Keratinocyte (primary cell): ENCODE measurements at regions not wholly inside any gene's neighbourhood (a gene's known extent, or its start where the extent isn't known, plus 50 kb on each side); places are given as distances from the start of the nearest gene placed in this dataset.

Source experiments
- DNase-seq: peaks from one replicate; pipeline ENCODE4 v3.0.0-alpha.2; 2011; ENCODE audit warnings: low read depth, missing footprints, low spot score
- FAIRE-seq: peaks from 2 replicates; lab custom pipeline; 2011; peaks lifted over from hg19 to GRCh38; lab: Jason Lieb, UNC
- H2AFZ ChIP-seq: 2 replicates; pipeline ENCODE4 v1.6.0; 2012; ENCODE audit warnings: low read length, control low read depth, inconsistent platforms; ENCODE audit not compliant: control insufficient read depth
- H3K27ac ChIP-seq: 2 replicates; pipeline ENCODE4 v1.5.1; 2011; ENCODE audit warnings: low read length; ENCODE audit not compliant: control insufficient read depth, insufficient read depth
- H3K27me3 ChIP-seq: 3 replicates; pipeline ENCODE4 v1.6.0; 2011; ENCODE audit warnings: low read length; ENCODE audit not compliant: control insufficient read depth, insufficient read depth; ENCODE audit errors: extremely low read depth
- H3K36me3 ChIP-seq, 2 experiments: 2 replicates in 1 of 2; 3 replicates in 1 of 2; pipeline ENCODE4 v1.5.1; 2011; ENCODE audit warnings: low read length in 2 of 2, mild to moderate bottlenecking in 1 of 2; ENCODE audit not compliant: control insufficient read depth in 2 of 2, insufficient read depth in 2 of 2; ENCODE audit errors: extremely low read depth in 1 of 2
- H3K4me1 ChIP-seq: 3 replicates; pipeline ENCODE4 v1.5.1; 2011; ENCODE audit warnings: low read length; ENCODE audit not compliant: control insufficient read depth, insufficient read depth; ENCODE audit errors: extremely low read depth
- H3K4me2 ChIP-seq: 3 replicates; pipeline ENCODE4 v1.6.0; 2011; ENCODE audit warnings: low read depth, low read length; ENCODE audit not compliant: control insufficient read depth, insufficient read depth; ENCODE audit errors: extremely low read depth
- H3K4me3 ChIP-seq, 3 experiments: fragments of 200-600 bp in 1 of 3; sonication (generic) in 1 of 3; 2 replicates in 2 of 3; 3 replicates in 1 of 3; pipeline ENCODE4 v1.5.1; 2011 to 2016; ENCODE audit warnings: low read length in 3 of 3, mild to moderate bottlenecking in 3 of 3, control low read depth in 2 of 3, inconsistent platforms in 1 of 3, low read depth in 1 of 3, mixed read lengths in 1 of 3, mixed run types in 1 of 3, moderate library complexity in 1 of 3; ENCODE audit not compliant: control insufficient read depth in 2 of 3, insufficient read depth in 2 of 3; ENCODE audit errors: extremely low read depth in 1 of 3
- H3K79me2 ChIP-seq: 2 replicates; pipeline ENCODE4 v1.6.0; 2012; ENCODE audit warnings: low read length; ENCODE audit not compliant: control insufficient read depth, insufficient read depth
- H3K9ac ChIP-seq: 3 replicates; pipeline ENCODE4 v1.6.0; 2011; ENCODE audit warnings: low read length; ENCODE audit not compliant: control insufficient read depth, insufficient read depth; ENCODE audit errors: extremely low read depth
- H3K9me1 ChIP-seq: 3 replicates; pipeline ENCODE4 v1.6.0; 2011; ENCODE audit warnings: low read length; ENCODE audit not compliant: control insufficient read depth, insufficient read depth; ENCODE audit errors: extremely low read depth
- H3K9me3 ChIP-seq: 2 replicates; pipeline ENCODE4 v1.5.1; 2012; ENCODE audit warnings: low read depth, low read length; ENCODE audit not compliant: control insufficient read depth
- H4K20me1 ChIP-seq: 3 replicates; pipeline ENCODE4 v1.6.0; 2011; ENCODE audit warnings: low read length; ENCODE audit not compliant: control insufficient read depth, insufficient read depth; ENCODE audit errors: extremely low read depth
- CTCF ChIP-seq, 3 experiments: IDR thresholded peaks in 1 of 3; conservative IDR thresholded peaks in 1 of 3; optimal IDR thresholded peaks in 1 of 3; 2 replicates in 2 of 3; 3 replicates in 1 of 3; pipeline versions ENCODE3 to v1.5.1; 2011; ENCODE audit warnings: low read length in 3 of 3, mild to moderate bottlenecking in 3 of 3, moderate library complexity in 2 of 3, control low read depth in 1 of 3, inconsistent platforms in 1 of 3; ENCODE audit not compliant: insufficient read depth in 2 of 3; ENCODE audit errors: extremely low read depth in 1 of 3
- EZH2 ChIP-seq: IDR thresholded peaks from one replicate; pipeline ENCODE4 v1.6.1; 2012; ENCODE audit warnings: inconsistent platforms, mild to moderate bottlenecking, low read length, moderate library complexity
- dilution Hi-C: fragments of 300-500 bp; cut with MboI; formaldehyde crosslinking; loops from one replicate; pipeline ENCODE4 v1.7.0; 2020; ENCODE audit warnings: low sequenced_read_pairs; ENCODE audit not compliant: extremely low pct_ligation_motif_present

GRCh38 chrX:125883169-125883568, 282.9 kb downstream of the DCAF12L2 start:
- Histone ChIP-seq H3K79me2 (no peaks in the 10 kb centered on the region), H3K27me3 (no peaks in the 10 kb centered on the region), H3K4me3 (no peak overlapping the region), H3K27ac (no peak overlapping the region), H3K4me2 (no peak overlapping the region), H3K9ac (no peak overlapping the region), H3K4me1 (no peaks in the 10 kb centered on the region), H3K36me3 (no peaks in the 10 kb centered on the region), H3K9me1 (no peaks in the 10 kb centered on the region), H3K9me3 (no peaks in the 10 kb centered on the region), H4K20me1 (no peaks in the 10 kb centered on the region), H2AFZ (no peak overlapping the region)
- dilution Hi-C loops = no loop called here
- DNase-seq = no peak
- no peak for FAIRE-seq
- TF ChIP-seq EZH2 (no peak), CTCF (optimal IDR thresholded peaks at IDR 0.05 in 1 of 3, IDR thresholded peaks at IDR 0.05 in 1 of 3, conservative IDR thresholded peaks at IDR 0.05 in 1 of 3; ENCODE audit: extremely low read depth in 1 of 3, insufficient read depth in 2 of 3, low read length in 3 of 3) (no peak)

- FAIRE-seq (no peak), DNase-seq (no peak)
- Histone ChIP-seq H3K9me1 (no peaks in the 10 kb centered on the region), H4K20me1 (no peaks in the 10 kb centered on the region), H3K9ac (no peak overlapping the region), H3K27me3 (no peaks in the 10 kb centered on the region), H3K27ac (no peak overlapping the region), H2AFZ (no peak overlapping the region), H3K4me2 (no peak overlapping the region), H3K79me2 (no peaks in the 10 kb centered on the region), H3K36me3 (no peaks in the 10 kb centered on the region), H3K9me3 (no peaks in the 10 kb centered on the region), H3K4me1 (no peaks in the 10 kb centered on the region), H3K4me3 (no peak overlapping the region)
- no peak for TF ChIP-seq CTCF (optimal IDR thresholded peaks at IDR 0.05 in 1 of 3, IDR thresholded peaks at IDR 0.05 in 1 of 3, conservative IDR thresholded peaks at IDR 0.05 in 1 of 3; ENCODE audit: extremely low read depth in 1 of 3, insufficient read depth in 2 of 3, low read length in 3 of 3)
- no peak for TF ChIP-seq EZH2
- dilution Hi-C loops = no loop called here
These were observed 271.1 kb downstream of the DCAF12L2 start for GRCh38 chrX:125894947-125895346.
